Sigmoid colon (tissue), 4 donors: ENCODE measurements at regions not wholly inside any gene's neighbourhood (a gene's known extent, or its start where the extent isn't known, plus 50 kb on each side); places are given as distances from the start of the nearest gene placed in this dataset.

Experiments used
- EP300 ChIP-seq, 4 donors: sonication (generic); formaldehyde crosslinking; IDR thresholded peaks; one replicate each; pipeline ENCODE4 v1.6.1; 2017; ENCODE audit warnings: antibody characterized with exemption in 4 of 4
- POLR2A ChIP-seq, 2 donors: fragments of 450-650 bp; IDR thresholded peaks; one replicate each; pipeline ENCODE4 v1.6.1; 2016; ENCODE audit warnings: antibody characterized with exemption in 2 of 2, mild to moderate bottlenecking in 2 of 2, moderate library complexity in 2 of 2
- POLR2AphosphoS5 ChIP-seq, 4 donors: sonication (generic); formaldehyde crosslinking; IDR thresholded peaks; one replicate each; pipeline ENCODE4 v1.6.1; 2017; ENCODE audit warnings: antibody characterized with exemption in 4 of 4
- TF ChIP-seq, protein P1 (sequence below), 4 experiments: fragments of 450-650 bp in 3 of 4; fragments of 200-600 bp in 1 of 4; IDR thresholded peaks; one replicate each; pipeline ENCODE4 v1.5.1; 2016 to 2019; ENCODE audit warnings: antibody characterized with exemption in 4 of 4, mild to moderate bottlenecking in 3 of 4, moderate library complexity in 2 of 4

DNA sequence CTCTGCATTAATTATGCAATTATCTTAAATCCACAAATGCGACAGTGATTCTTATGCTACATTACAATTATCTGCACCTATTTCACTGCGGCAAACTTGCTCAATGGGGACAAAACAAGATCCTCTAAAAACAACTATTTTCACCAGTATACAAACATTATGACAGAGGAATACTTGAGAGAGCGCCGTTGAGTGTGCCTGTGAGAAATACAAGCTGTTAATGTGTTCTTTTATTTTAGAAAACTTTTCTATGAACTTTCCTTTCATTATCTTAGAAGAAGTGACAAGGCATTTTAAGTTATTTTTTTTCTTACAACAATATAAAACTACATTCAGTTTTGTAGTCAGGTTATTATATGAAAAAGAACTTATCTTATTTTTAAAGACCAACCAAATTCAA lies 1247.0 kb downstream of the FSCB start:
- TF ChIP-seq, protein P1, sequence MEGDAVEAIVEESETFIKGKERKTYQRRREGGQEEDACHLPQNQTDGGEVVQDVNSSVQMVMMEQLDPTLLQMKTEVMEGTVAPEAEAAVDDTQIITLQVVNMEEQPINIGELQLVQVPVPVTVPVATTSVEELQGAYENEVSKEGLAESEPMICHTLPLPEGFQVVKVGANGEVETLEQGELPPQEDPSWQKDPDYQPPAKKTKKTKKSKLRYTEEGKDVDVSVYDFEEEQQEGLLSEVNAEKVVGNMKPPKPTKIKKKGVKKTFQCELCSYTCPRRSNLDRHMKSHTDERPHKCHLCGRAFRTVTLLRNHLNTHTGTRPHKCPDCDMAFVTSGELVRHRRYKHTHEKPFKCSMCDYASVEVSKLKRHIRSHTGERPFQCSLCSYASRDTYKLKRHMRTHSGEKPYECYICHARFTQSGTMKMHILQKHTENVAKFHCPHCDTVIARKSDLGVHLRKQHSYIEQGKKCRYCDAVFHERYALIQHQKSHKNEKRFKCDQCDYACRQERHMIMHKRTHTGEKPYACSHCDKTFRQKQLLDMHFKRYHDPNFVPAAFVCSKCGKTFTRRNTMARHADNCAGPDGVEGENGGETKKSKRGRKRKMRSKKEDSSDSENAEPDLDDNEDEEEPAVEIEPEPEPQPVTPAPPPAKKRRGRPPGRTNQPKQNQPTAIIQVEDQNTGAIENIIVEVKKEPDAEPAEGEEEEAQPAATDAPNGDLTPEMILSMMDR (IDR thresholded peaks at IDR 0.05), result no peak
- TF ChIP-seq POLR2AphosphoS5 (IDR thresholded peaks at IDR 0.05) (no peak), POLR2A (IDR thresholded peaks at IDR 0.05) (no peak), EP300 (IDR thresholded peaks at IDR 0.05) (no peak)
